GM19351 (cell line): ENCODE measurements at regions not wholly inside any gene's neighbourhood (a gene's known extent, or its start where the extent isn't known, plus 50 kb on each side); places are given as distances from the start of the nearest gene placed in this dataset.

Experiments used
- ATAC-seq: cut with Tn5 transposase; IDR thresholded peaks from one replicate; pipeline ENCODE4 v1.9.1; 2021; ENCODE audit warnings: mild to moderate bottlenecking, moderate library complexity; ENCODE audit not compliant: unreplicated experiment

- no peak for ATAC-seq
These were observed 108.5 kb upstream of the NHSL1 start for GRCh38 chr6:138607478-138608433.

DNA sequence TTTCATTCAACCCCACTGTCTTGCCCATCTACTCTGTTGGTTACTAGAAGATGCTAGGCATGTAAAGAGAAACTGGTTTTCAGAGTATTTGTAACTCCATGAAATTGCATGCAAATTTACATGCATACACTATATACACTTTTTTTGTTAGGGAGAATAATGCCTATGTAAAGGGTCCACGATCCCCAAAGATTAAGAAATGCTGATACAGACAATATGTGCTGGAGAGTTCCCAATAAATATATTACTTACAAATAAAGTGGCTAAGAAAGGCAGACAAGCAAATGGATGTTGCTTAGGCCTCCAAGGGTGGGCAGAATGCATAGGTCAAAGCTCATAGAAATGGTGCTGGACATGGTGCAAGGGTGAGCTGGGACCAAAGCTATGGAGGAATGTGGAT lies 109.6 kb upstream of the NHSL1 start:
- ATAC-seq = no peak

DNA sequence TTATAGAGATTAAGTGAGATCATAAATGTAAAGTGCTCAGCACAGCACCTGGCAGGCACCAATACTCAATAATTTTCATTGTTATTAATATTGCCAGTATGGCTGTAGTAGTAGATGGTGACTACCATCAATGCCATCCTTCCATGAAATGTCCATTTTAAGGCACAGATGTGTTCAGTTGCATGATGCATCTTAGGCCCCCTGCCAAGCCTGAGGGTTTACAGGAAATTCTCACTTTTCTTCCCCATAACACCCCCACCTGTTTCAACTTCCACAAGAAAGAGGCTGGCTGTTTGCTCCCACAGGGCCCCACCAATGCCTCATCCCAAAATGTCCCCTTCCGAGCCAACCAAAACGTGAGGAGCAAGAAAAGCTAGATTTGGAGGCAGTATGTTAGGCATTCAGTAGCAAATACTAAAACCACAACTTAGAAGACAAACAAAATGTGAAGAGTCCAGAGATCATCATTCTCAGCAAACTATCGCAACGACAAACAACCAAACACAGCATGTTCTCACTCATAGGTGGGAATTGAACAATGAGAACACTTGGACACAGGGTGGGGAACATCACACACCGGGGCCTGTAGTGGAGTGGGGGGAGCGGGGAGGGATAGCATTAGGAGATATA lies 110.6 kb upstream of the NHSL1 start:
- no peak for ATAC-seq

DNA sequence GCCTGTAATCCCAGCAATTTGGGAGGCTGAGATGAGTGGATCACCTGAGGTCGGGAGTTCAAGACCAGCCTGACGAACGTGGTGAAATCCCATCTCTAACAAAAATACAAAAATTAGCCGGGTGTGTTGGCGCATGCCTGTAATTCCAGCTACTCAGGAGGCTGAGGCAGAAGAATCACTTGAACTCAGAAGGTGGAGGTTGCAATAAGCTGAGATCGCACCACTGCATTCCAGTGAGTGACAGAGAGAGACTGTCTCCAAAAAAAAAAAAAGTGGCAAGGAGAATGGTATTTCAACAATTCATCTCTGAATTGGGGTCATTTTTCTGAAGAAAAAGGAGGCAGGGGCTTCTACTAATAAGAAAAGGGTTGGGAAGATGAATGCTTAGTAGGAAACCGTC lies 111.5 kb upstream of the NHSL1 start:
- ATAC-seq = no peak

DNA sequence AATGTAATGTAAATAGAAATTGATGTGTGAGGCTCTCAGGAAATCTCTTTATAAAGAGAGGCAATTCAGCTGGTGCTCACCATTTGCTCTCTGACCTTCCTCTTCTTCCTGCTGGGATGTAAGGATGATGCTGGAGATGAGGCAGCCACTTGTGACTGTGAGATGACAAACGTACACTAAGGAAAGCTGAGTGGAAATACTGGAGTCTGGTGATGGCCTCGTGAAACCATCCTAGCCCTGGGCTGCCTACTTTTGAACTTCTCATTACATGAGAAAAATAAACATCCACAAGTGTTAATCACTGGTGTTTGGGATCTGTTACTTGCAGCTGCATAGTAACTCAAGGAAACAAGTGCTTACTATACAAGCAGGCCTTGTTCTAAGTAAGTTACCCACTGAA lies 114.9 kb upstream of the NHSL1 start:
- ATAC-seq = no peak

DNA sequence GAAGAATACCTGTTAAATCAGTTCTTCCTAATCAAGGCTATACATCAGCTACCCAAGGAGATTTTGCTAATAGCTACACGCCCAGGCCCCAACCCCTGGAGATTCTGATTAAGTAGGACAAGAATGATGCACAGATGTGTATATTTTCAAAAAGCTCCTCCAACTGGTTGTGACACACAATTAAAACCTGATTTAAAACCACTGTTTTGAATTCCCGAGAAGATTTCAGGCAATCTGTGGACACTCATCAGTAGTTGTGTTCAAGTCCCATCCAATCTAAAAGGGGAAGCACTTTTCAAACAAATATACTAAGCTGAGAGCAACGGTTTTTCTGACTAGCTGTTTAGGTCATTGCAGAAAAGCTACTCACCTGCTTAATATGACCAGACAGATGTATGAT lies 118.9 kb upstream of the NHSL1 start:
- ATAC-seq = no peak

DNA sequence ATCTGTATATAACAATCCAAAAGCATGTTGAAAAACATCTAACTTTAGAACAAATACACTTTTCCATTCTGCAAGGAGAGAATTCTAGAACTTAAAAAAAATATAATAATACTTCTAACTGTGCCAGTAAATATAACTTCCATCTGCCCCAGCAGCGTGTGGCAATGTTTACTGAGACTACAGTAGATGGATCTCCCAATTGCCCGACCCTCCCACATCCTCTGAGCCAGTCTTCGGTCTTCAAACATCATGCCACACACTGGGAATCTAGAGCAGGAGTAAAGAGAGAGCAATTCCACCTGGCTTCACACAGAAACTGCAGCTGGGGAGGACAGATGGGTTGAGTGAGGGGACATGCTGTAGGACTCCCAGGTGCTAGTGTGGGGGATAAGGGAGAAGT lies 121.3 kb upstream of the NHSL1 start:
- ATAC-seq = no peak

GRCh38 chr6:138622967-138623366 lies 123.7 kb upstream of the NHSL1 start:
- no peak for ATAC-seq

GRCh38 chr6:138631566-138631965 lies 132.3 kb upstream of the NHSL1 start:
- no peak for ATAC-seq

- no peak for ATAC-seq
These were observed 135.7 kb upstream of the CCDC28A start for GRCh38 chr6:138637822-138638221.

- ATAC-seq = no peak
These were observed 135.0 kb upstream of the CCDC28A start for GRCh38 chr6:138638604-138639003.

DNA sequence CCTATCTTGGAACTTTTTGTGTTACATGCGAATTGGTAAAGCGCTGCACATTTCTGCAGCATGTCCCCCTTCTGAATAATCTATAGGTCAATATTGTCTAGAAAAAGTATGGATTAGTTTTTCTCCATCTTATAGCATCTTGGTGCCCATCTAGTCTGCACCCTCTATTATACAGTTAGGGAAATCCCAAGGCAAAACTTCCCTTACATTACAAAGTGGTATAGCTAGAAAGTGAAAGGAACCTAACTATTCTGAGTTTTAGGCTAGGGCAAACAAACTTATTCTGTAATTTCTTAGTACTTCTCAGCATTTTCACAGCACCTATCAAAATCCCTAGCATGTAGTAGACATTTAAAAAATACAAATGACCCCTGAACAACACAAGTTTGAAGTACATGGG lies 133.5 kb upstream of the CCDC28A start:
- ATAC-seq = no peak

- ATAC-seq = no peak
These were observed 130.4 kb upstream of the CCDC28A start for GRCh38 chr6:138643210-138643609.

GRCh38 chr6:138645976-138646640 lies 127.5 kb upstream of the CCDC28A start:
- ATAC-seq = no peak

DNA sequence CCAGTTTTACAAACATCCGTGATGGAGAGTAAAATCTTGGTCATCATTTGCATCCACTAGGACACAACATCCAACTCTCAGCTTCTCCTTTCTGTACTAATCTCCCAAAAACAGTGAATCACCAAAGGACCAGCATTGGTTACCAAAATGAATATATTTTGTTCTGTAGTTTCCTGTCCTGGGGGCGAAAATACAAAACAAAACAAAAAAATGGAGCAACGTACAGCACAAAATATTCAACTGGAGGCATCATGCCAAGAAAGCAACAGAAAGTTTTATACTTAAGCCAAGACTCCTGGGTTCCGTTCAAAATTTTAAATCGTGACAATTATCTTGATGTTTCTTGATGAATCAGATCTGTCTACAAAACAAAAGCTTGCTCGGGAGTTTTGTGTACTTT lies 126.6 kb upstream of the CCDC28A start:
- no peak for ATAC-seq

- ATAC-seq = no peak
These were observed 125.4 kb upstream of the CCDC28A start for GRCh38 chr6:138648127-138648526.

DNA sequence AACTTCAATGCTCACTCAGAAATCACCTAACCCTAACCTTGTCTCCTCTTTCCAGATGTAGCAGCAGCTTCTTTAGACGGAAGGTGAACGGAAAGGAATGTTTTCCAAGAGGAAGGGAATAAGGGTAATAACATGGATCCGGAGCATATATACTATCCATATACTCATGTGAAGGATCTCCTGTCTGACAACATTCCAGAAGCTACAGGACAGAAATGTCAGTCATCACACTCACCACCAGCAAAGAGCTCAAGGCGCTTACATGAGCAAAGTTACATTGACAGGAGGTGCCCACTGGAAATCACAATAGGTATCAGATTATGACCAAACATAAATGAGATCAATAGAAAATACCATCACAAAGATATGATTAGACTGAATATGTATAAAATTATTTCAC lies 122.1 kb upstream of the CCDC28A start:
- no peak for ATAC-seq

DNA sequence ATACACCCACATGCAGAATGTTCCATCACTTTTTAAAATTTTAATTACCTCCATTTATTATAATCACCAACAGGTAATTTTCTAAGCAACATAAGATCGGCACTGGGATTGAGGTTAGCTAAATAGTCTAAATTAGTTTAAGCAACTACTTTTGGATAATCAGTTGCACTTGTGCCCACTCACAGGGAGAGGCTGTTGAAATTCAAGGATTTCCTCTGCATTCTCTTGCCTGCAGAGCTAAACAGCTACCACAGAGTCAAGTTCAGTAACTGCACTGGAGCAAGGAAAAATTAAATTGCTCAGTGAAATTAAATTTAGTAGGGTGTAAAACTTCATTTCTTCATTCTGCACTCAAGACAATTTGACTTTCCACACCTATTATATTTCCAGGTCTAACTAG lies 120.7 kb upstream of the CCDC28A start:
- ATAC-seq = no peak

GRCh38 chr6:138653435-138653834 lies 120.1 kb upstream of the CCDC28A start:
- no peak for ATAC-seq

DNA sequence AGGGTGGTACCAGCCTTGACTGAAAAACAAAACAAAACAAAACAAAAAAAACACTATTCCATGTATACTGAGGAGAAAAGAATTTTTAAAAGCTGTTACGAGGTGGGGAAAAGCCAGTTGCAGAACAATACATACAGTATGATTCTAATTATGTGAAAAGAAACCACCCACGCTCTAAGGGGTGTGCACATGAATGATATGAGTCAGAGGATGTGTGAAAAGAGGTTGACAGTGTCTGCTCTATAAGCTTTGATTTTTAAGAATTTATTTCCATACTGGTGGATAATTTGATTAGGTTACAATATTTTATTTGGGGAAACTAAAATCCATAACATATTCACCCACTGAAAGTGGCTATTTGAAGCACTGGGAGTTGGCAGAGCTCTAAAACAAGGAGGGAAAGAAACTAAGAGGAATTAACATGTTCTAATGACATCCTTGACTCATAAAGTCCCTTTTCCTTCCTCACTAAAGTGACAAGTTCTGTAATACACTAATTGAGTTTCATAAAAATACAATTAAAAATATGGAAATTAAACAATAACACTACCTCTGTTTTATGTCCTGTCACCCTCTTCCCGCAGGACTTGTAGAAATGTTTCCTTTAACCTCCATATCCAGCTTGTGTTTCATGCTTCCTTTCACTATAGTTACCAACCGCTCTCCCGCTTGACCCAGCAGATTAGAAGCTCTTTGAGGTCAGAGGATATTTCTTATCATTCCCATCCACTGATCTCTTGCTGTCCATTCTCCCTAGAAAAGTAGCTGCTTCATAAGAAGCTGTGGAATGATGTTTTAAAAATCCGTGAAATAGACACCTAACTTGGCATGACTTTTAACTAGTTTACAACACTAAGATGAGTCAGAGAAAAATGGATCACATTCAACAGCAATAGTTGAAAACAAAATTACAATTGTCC lies 118.6 kb upstream of the CCDC28A start:
- ATAC-seq = peak; percentile 99

- no peak for ATAC-seq
These were observed 117.7 kb upstream of the CCDC28A start for GRCh38 chr6:138655828-138656227.
